ENCODE measurements at regions not wholly inside any gene's neighbourhood (a gene's known extent, or its start where the extent isn't known, plus 50 kb on each side); places are given as distances from the start of the nearest gene placed in this dataset.

DNA sequence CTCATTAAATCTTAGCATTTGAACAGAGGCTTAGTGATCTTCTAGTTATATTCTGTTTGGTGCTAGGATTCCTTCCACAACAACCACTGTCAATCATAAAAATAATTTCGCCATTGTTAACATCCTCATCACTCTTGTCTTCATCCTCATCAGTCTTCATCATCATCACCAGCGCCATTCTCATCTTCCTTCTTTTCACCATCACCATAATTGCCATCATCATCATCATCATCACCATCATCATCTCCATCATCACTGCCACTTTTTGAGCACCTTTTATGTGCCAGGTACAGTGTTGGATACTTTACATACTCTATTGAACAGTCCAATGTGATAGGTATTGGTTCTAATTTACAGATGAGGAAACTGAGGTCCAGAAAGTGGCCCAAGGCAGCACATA is 245.7 kb downstream of the PTPRU start:
- peaks cover 23% of the 10 kb centered on the region for H3K27me3 ChIP-seq (ENCODE audit: insufficient read depth, low read length)
- no peak overlapping the region for H3K4me2 ChIP-seq (ENCODE audit: low read length)
- Mint-ChIP-seq H3K36me3 (ENCODE audit: low read depth, unreplicated experiment) (no peaks in the 10 kb centered on the region), H3K27ac (ENCODE audit: unreplicated experiment) (no peak overlapping the region), H3K27me3 (ENCODE audit: low read depth, unreplicated experiment) (peaks cover 65% of the 10 kb centered on the region), H3K4me3 (ENCODE audit: unreplicated experiment) (no peak overlapping the region), H3K9me3 (ENCODE audit: unreplicated experiment) (peaks cover 4% of the 10 kb centered on the region), H3K4me1 (ENCODE audit: low read depth, unreplicated experiment) (peaks cover 3% of the 10 kb centered on the region)
- no peak for FAIRE-seq
- no peaks in the 10 kb centered on the region for H3K79me2 ChIP-seq (ENCODE audit: insufficient read depth, low read length)
- no peak for TF ChIP-seq CTCF (IDR thresholded peaks at IDR 0.05; ENCODE audit: insufficient read depth, low read depth, low read length)
- TF ChIP-seq EZH2 (IDR thresholded peaks at IDR 0.05; ENCODE audit: insufficient read depth, low read length) = no peak
- no peak overlapping the region for H3K4me3 ChIP-seq (ENCODE audit: insufficient read depth, low read depth, low read length)
- no peaks in the 10 kb centered on the region for H3K36me3 ChIP-seq (ENCODE audit: insufficient read depth, low read length)
- H4K20me1 ChIP-seq (ENCODE audit: insufficient read depth, low read length) = no peaks in the 10 kb centered on the region
- no peak overlapping the region for H3K27ac ChIP-seq (ENCODE audit: low read depth, low read length)
- no peak overlapping the region for H2AFZ ChIP-seq (ENCODE audit: low read depth, low read length)
- no peak for DNase-seq (ENCODE audit: low read depth)
- H3K4me1 ChIP-seq (ENCODE audit: insufficient read depth, low read length) = no peaks in the 10 kb centered on the region
- H3K9me3 ChIP-seq (ENCODE audit: insufficient read depth, low read depth, low read length) = peaks cover 2% of the 10 kb centered on the region
- no peak overlapping the region for H3K9ac ChIP-seq (ENCODE audit: low read length)

DNA sequence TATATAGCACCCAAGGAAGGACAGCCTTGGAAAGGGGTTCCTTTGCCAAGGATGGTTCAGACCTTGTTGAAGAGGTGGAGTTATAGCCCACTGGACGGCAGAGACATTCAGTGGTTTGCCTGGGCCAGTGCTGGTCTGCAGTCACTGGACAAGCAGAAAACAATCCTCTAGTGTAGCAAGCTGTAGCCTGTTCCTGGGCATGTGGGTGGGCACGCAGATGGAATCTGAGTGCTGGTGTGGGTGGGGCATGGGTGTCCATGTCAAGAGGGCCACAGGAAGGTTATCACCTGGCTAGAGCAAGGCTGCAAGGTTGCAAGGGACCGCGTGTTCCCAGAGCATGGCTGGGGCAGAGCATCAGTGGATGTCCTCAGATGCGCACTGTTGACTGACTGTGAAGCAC is 244.7 kb downstream of the PTPRU start:
- H3K4me2 ChIP-seq (ENCODE audit: low read length) = no peak overlapping the region
- no peak overlapping the region for H3K27ac ChIP-seq (ENCODE audit: low read depth, low read length)
- H2AFZ ChIP-seq (ENCODE audit: low read depth, low read length) = no peak overlapping the region
- H3K9ac ChIP-seq (ENCODE audit: low read length) = no peak overlapping the region
- no peaks in the 10 kb centered on the region for H4K20me1 ChIP-seq (ENCODE audit: insufficient read depth, low read length)
- Mint-ChIP-seq H3K4me1 (ENCODE audit: low read depth, unreplicated experiment) (peaks cover 3% of the 10 kb centered on the region), H3K9me3 (ENCODE audit: unreplicated experiment) (peaks cover 4% of the 10 kb centered on the region), H3K27me3 (ENCODE audit: low read depth, unreplicated experiment) (peaks cover 66% of the 10 kb centered on the region), H3K4me3 (ENCODE audit: unreplicated experiment) (no peak overlapping the region), H3K27ac (ENCODE audit: unreplicated experiment) (no peak overlapping the region), H3K36me3 (ENCODE audit: low read depth, unreplicated experiment) (no peaks in the 10 kb centered on the region)
- TF ChIP-seq CTCF (IDR thresholded peaks at IDR 0.05; ENCODE audit: insufficient read depth, low read depth, low read length) = no peak
- TF ChIP-seq EZH2 (IDR thresholded peaks at IDR 0.05; ENCODE audit: insufficient read depth, low read length) = no peak
- no peaks in the 10 kb centered on the region for H3K36me3 ChIP-seq (ENCODE audit: insufficient read depth, low read length)
- no peak for DNase-seq (ENCODE audit: low read depth)
- no peak for FAIRE-seq
- no peaks in the 10 kb centered on the region for H3K79me2 ChIP-seq (ENCODE audit: insufficient read depth, low read length)
- H3K4me3 ChIP-seq (ENCODE audit: insufficient read depth, low read depth, low read length) = no peak overlapping the region
- H3K9me3 ChIP-seq (ENCODE audit: insufficient read depth, low read depth, low read length) = peaks cover 2% of the 10 kb centered on the region
- peaks cover 26% of the 10 kb centered on the region for H3K27me3 ChIP-seq (ENCODE audit: insufficient read depth, low read length)
- no peaks in the 10 kb centered on the region for H3K4me1 ChIP-seq (ENCODE audit: insufficient read depth, low read length)

GRCh38 chr1:29478879-29479278 is 242.6 kb downstream of the PTPRU start:
- no peak for TF ChIP-seq CTCF (IDR thresholded peaks at IDR 0.05; ENCODE audit: insufficient read depth, low read depth, low read length)
- no peak for TF ChIP-seq EZH2 (IDR thresholded peaks at IDR 0.05; ENCODE audit: insufficient read depth, low read length)
- Histone ChIP-seq H2AFZ (ENCODE audit: low read depth, low read length) (no peak overlapping the region), H3K4me3 (ENCODE audit: insufficient read depth, low read depth, low read length) (no peak overlapping the region), H3K27ac (ENCODE audit: low read depth, low read length) (no peak overlapping the region), H3K27me3 (ENCODE audit: insufficient read depth, low read length) (peaks cover 29% of the 10 kb centered on the region), H3K9ac (ENCODE audit: low read length) (no peak overlapping the region), H3K79me2 (ENCODE audit: insufficient read depth, low read length) (no peaks in the 10 kb centered on the region), H4K20me1 (ENCODE audit: insufficient read depth, low read length) (no peaks in the 10 kb centered on the region), H3K36me3 (ENCODE audit: insufficient read depth, low read length) (no peaks in the 10 kb centered on the region), H3K4me1 (ENCODE audit: insufficient read depth, low read length) (no peaks in the 10 kb centered on the region), H3K9me3 (ENCODE audit: insufficient read depth, low read depth, low read length) (peaks cover 2% of the 10 kb centered on the region), H3K4me2 (ENCODE audit: low read length) (no peak overlapping the region)
- peaks cover 72% of the 10 kb centered on the region for H3K27me3 Mint-ChIP-seq (ENCODE audit: low read depth, unreplicated experiment)
- DNase-seq (ENCODE audit: low read depth) (no peak), FAIRE-seq (no peak)
- no peaks in the 10 kb centered on the region for H3K36me3 Mint-ChIP-seq (ENCODE audit: low read depth, unreplicated experiment)
- peaks cover 2% of the 10 kb centered on the region for H3K9me3 Mint-ChIP-seq (ENCODE audit: unreplicated experiment)
- no peak overlapping the region for H3K27ac Mint-ChIP-seq (ENCODE audit: unreplicated experiment)
- no peak overlapping the region for H3K4me3 Mint-ChIP-seq (ENCODE audit: unreplicated experiment)
- H3K4me1 Mint-ChIP-seq (ENCODE audit: low read depth, unreplicated experiment) = peaks cover 3% of the 10 kb centered on the region
